A549 (cell line): ENCODE measurements at regions not wholly inside any gene's neighbourhood (a gene's known extent, or its start where the extent isn't known, plus 50 kb on each side); places are given as distances from the start of the nearest gene placed in this dataset.

ENCODE experiments used
- ATAC-seq, 2 experiments: fragments of 200-7000 bp in 1 of 2; fragments of >200 bp in 1 of 2; cut with Nextera tagmentation in 1 of 2; cut with Tn5 transposase in 1 of 2; 3 replicates each; pipeline versions ENCODE4 v1.8.0 to v1.9.1; 2018 to 2020; ENCODE audit warnings: mild to moderate bottlenecking in 1 of 2, moderate library complexity in 1 of 2
- CTCF ChIA-PET: fragments of 300-600 bp; sonication (Branson Sonifier 250); formaldehyde crosslinking; extraction: SDS; loops from one replicate; lab custom pipeline; 2021; ENCODE audit warnings: antibody characterized with exemption, inconsistent platforms; lab: Yijun Ruan, JAX
- POLR2A ChIA-PET: fragments of 350-600 bp; formaldehyde crosslinking; extraction: SDS; loops from one replicate; lab custom pipeline; 2021; ENCODE audit warnings: antibody characterized with exemption, inconsistent platforms; lab: Yijun Ruan, JAX
- DNase-seq, 2 experiments: peaks; one replicate each; pipeline versions ENCODE4 v3.0.0 to v3.0.0-alpha.2; 2011 to 2016; ENCODE audit warnings: low read depth in 1 of 2, low spot score in 1 of 2
- FAIRE-seq: peaks from 2 replicates; lab custom pipeline; 2011; peaks lifted over from hg19 to GRCh38; lab: Jason Lieb, UNC
- H3K27ac ChIP-seq, 2 experiments: fragments of >200 bp; sonication (Bioruptor Twin); formaldehyde crosslinking; 3 replicates each; pipeline ENCODE4 v1.5.1; 2016 to 2017
- H3K4me1 ChIP-seq: fragments of >200 bp; sonication (Bioruptor Twin); formaldehyde crosslinking; 3 replicates; pipeline ENCODE4 v1.6.1; 2016
- H3K4me2 ChIP-seq: fragments of >200 bp; sonication (Bioruptor Twin); formaldehyde crosslinking; 3 replicates; pipeline ENCODE4 v1.6.1; 2016
- H3K4me3 ChIP-seq: fragments of >200 bp; sonication (Bioruptor Twin); formaldehyde crosslinking; 3 replicates; pipeline ENCODE4 v1.5.1; 2016
- H3K9me3 ChIP-seq: fragments of >200 bp; sonication (Bioruptor Twin); formaldehyde crosslinking; 3 replicates; pipeline ENCODE4 v1.6.1; 2016
- ATOH8 ChIP-seq: fragments of 250-450 bp; sonication (Bioruptor Pico); IDR thresholded peaks from 2 replicates; pipeline ENCODE4 v1.5.0; 2020; ENCODE audit warnings: low read depth, mild to moderate bottlenecking, moderate library complexity
- CBX8 ChIP-seq: fragments of 200-600 bp; sonication (generic); IDR thresholded peaks from 2 replicates; pipeline ENCODE4 v1.6.1; 2016
- CEBPB ChIP-seq, 2 experiments: fragments of >200 bp in 1 of 2; sonication (Bioruptor Twin) in 1 of 2; formaldehyde crosslinking in 1 of 2; IDR thresholded peaks; 2 replicates each; pipeline ENCODE4 v1.6.1; 2012 to 2016
- CHD2 ChIP-seq: fragments of 150-350 bp; IDR thresholded peaks from 2 replicates; pipeline ENCODE4 v1.6.1; 2014; ENCODE audit warnings: low read length; ENCODE audit not compliant: partially characterized antibody
- EHF ChIP-seq: fragments of 250-450 bp; sonication (Bioruptor Pico); IDR thresholded peaks from 2 replicates; pipeline ENCODE4 v1.5.0; 2020; ENCODE audit warnings: mild to moderate bottlenecking
- EHMT2 ChIP-seq: fragments of 200-600 bp; sonication (generic); IDR thresholded peaks from 2 replicates; pipeline ENCODE4 v1.6.1; 2016; ENCODE audit warnings: antibody characterized with exemption, low read depth, mild to moderate bottlenecking, moderate library complexity
- ELK1 ChIP-seq: fragments of 150-350 bp; IDR thresholded peaks from 2 replicates; pipeline ENCODE4 v1.6.1; 2014; ENCODE audit warnings: low read depth, mild to moderate bottlenecking, low read length
- FOSB ChIP-seq: fragments of 250-450 bp; sonication (Bioruptor Pico); IDR thresholded peaks from 2 replicates; pipeline ENCODE4 v1.5.0; 2020; ENCODE audit warnings: mild to moderate bottlenecking, moderate library complexity
- FOSL2 ChIP-seq, 2 experiments: fragments of 450-650 bp in 1 of 2; fragments of >200 bp in 1 of 2; sonication (Bioruptor Twin) in 1 of 2; formaldehyde crosslinking; IDR thresholded peaks; 2 replicates each; pipeline versions ENCODE4 v1.5.0 to v1.6.1; 2016 to 2020; ENCODE audit warnings: mild to moderate bottlenecking in 1 of 2, moderate library complexity in 1 of 2
- FOXS1 ChIP-seq: fragments of 250-450 bp; sonication (Bioruptor Pico); IDR thresholded peaks from 2 replicates; pipeline ENCODE4 v1.5.0; 2020; ENCODE audit warnings: mild to moderate bottlenecking, moderate library complexity
- HEYL ChIP-seq: fragments of 250-450 bp; sonication (Bioruptor Pico); IDR thresholded peaks from 2 replicates; pipeline ENCODE4 v1.8.0; 2021; ENCODE audit warnings: mild to moderate bottlenecking, moderate library complexity
- HMGXB4 ChIP-seq: fragments of 250-450 bp; sonication (Bioruptor Pico); IDR thresholded peaks from 2 replicates; pipeline ENCODE4 v1.5.0; 2021; ENCODE audit warnings: mild to moderate bottlenecking, moderate library complexity, borderline replicate concordance
- HOXB13 ChIP-seq: fragments of 250-450 bp; sonication (Bioruptor Pico); IDR thresholded peaks from 2 replicates; pipeline ENCODE4 v1.5.0; 2020; ENCODE audit warnings: low read depth, mild to moderate bottlenecking, moderate library complexity
- JUNB ChIP-seq: fragments of >200 bp; sonication (Bioruptor Twin); formaldehyde crosslinking; IDR thresholded peaks from 2 replicates; pipeline ENCODE4 v1.6.1; 2016
- KDM1A ChIP-seq: fragments of 200-600 bp; sonication (generic); IDR thresholded peaks from 2 replicates; pipeline ENCODE4 v1.6.1; 2016; ENCODE audit warnings: low read depth, mild to moderate bottlenecking
- MAZ ChIP-seq: fragments of 150-350 bp; IDR thresholded peaks from 2 replicates; pipeline ENCODE4 v1.6.1; 2014; ENCODE audit warnings: antibody characterized with exemption, low read depth, low read length, borderline replicate concordance
- NPAS2 ChIP-seq: fragments of 250-450 bp; sonication (Bioruptor Pico); IDR thresholded peaks from 2 replicates; pipeline ENCODE4 v1.8.0; 2022; ENCODE audit warnings: mild to moderate bottlenecking, moderate library complexity, borderline replicate concordance
- PBX3 ChIP-seq: IDR thresholded peaks from 2 replicates; pipeline ENCODE4 v1.6.1; 2012
- POLR2AphosphoS2 ChIP-seq: conservative IDR thresholded peaks from 2 replicates; pipeline ENCODE4 v1.6.1; 2012; ENCODE audit warnings: low read length, improper control_type of control experiment, inconsistent platforms
- RARB ChIP-seq: fragments of 250-450 bp; sonication (Bioruptor Pico); IDR thresholded peaks from 2 replicates; pipeline ENCODE4 v1.8.0; 2021; ENCODE audit warnings: mild to moderate bottlenecking, moderate library complexity
- REST ChIP-seq: fragments of 200-600 bp; sonication (generic); IDR thresholded peaks from 2 replicates; pipeline ENCODE4 v1.6.1; 2016; ENCODE audit warnings: antibody characterized with exemption, mild to moderate bottlenecking, moderate library complexity
- RNF2 ChIP-seq: fragments of 200-600 bp; sonication (generic); IDR thresholded peaks from 2 replicates; pipeline ENCODE4 v1.6.1; 2016; ENCODE audit warnings: low read depth, mild to moderate bottlenecking, antibody characterized with exemption, moderate library complexity, borderline replicate concordance
- ZSCAN20 ChIP-seq: fragments of 250-450 bp; sonication (Bioruptor Pico); IDR thresholded peaks from 2 replicates; pipeline ENCODE4 v1.8.0; 2022; ENCODE audit warnings: mild to moderate bottlenecking, moderate library complexity
- WGBS: methylation state at CpG from one replicate; pipeline ENCODE4 v1.1.6; 2017; ENCODE audit errors: missing lambda C conversion rate; 5-methylcytosine and 5-hydroxymethylcytosine counted together

- Histone ChIP-seq H3K27ac (no peak overlapping the region), H3K4me1 (no peaks in the 10 kb centered on the region), H3K4me3 (no peak overlapping the region), H3K9me3 (no peaks in the 10 kb centered on the region), H3K4me2 (no peak overlapping the region)
- CTCF ChIA-PET: no interaction called here
- POLR2A ChIA-PET: no interaction called here
- DNase-seq: no peak
- ATAC-seq: no peak
- FAIRE-seq: no peak
- 60% methylated on average over 8 of the region's 8 CpGs for WGBS
- no peak for TF ChIP-seq KDM1A
- no peak for TF ChIP-seq RARB (CRISPR knock-in tag)
- TF ChIP-seq, all 56 proteins: peak for 0
These were observed 96.7 kb upstream of the SMIM21 start for GRCh38 chr18:75524181-75524580.

- TF ChIP-seq CHD2: no peak
These were observed 94.3 kb upstream of the SMIM21 start for GRCh38 chr18:75521816-75522215.

GRCh38 chr18:75518007-75518406, 90.5 kb upstream of the SMIM21 start:
- Histone ChIP-seq H3K4me2 (no peak overlapping the region), H3K9me3 (no peaks in the 10 kb centered on the region), H3K4me3 (no peak overlapping the region), H3K4me1 (no peaks in the 10 kb centered on the region), H3K27ac (no peak overlapping the region)
- FAIRE-seq: no peak
- no peak for ATAC-seq
- TF ChIP-seq MAZ (no peak), CBX8 (no peak), JUNB (no peak), FOXS1 (CRISPR knock-in tag) (no peak), FOSB (CRISPR knock-in tag) (no peak), EHMT2 (no peak), CEBPB (IDR thresholded peaks at IDR 0.05) (no peak), REST (no peak), ZSCAN20 (CRISPR knock-in tag) (no peak), KDM1A (no peak), HOXB13 (CRISPR knock-in tag) (no peak), RNF2 (no peak), FOSL2 (IDR thresholded peaks at IDR 0.05) (no peak), FOSL2 (CRISPR knock-in tag; IDR thresholded peaks at IDR 0.05) (no peak)
- WGBS: 43% methylated on average over 2 of the region's 3 CpGs
- ChIA-PET CTCF (no interaction called here), POLR2A (no interaction called here)
- no peak for DNase-seq

More at GRCh38 chr18:75521816-75522215, 94.3 kb upstream of the SMIM21 start:
- H3K27ac ChIP-seq: no peak overlapping the region
- FAIRE-seq: no peak
- ChIA-PET POLR2A (no interaction called here), CTCF (no interaction called here)
- no peak for ATAC-seq
- no peaks in the 10 kb centered on the region for H3K4me1 ChIP-seq
- DNase-seq: no peak
- H3K4me3 ChIP-seq: no peak overlapping the region
- H3K4me2 ChIP-seq: no peak overlapping the region
- no peaks in the 10 kb centered on the region for H3K9me3 ChIP-seq
- WGBS: 65% methylated on average over 9 of the region's 12 CpGs

GRCh38 chr18:75517286-75517685, 89.8 kb upstream of the SMIM21 start:
- H3K27ac ChIP-seq: no peak overlapping the region
- DNase-seq (no peak), FAIRE-seq (no peak), ATAC-seq (no peak)
- no peak overlapping the region for H3K4me2 ChIP-seq
- H3K9me3 ChIP-seq: no peaks in the 10 kb centered on the region
- H3K4me1 ChIP-seq: no peaks in the 10 kb centered on the region
- WGBS: 45% methylated on average over 3 of the region's 3 CpGs
- POLR2A ChIA-PET: no interaction called here
- no peak overlapping the region for H3K4me3 ChIP-seq
- CTCF ChIA-PET: no interaction called here
- TF ChIP-seq ATOH8 (no peak), ELK1 (no peak), EHF (CRISPR knock-in tag) (no peak), PBX3 (no peak), HEYL (CRISPR knock-in tag) (no peak), EHMT2 (no peak), HMGXB4 (CRISPR knock-in tag) (no peak), ZSCAN20 (CRISPR knock-in tag) (no peak), NPAS2 (no peak), POLR2AphosphoS2 (no peak), CHD2 (no peak)
